ENCODE measurements at regions not wholly inside any gene's neighbourhood (a gene's known extent, or its start where the extent isn't known, plus 50 kb on each side); places are given as distances from the start of the nearest gene placed in this dataset.

DNA sequence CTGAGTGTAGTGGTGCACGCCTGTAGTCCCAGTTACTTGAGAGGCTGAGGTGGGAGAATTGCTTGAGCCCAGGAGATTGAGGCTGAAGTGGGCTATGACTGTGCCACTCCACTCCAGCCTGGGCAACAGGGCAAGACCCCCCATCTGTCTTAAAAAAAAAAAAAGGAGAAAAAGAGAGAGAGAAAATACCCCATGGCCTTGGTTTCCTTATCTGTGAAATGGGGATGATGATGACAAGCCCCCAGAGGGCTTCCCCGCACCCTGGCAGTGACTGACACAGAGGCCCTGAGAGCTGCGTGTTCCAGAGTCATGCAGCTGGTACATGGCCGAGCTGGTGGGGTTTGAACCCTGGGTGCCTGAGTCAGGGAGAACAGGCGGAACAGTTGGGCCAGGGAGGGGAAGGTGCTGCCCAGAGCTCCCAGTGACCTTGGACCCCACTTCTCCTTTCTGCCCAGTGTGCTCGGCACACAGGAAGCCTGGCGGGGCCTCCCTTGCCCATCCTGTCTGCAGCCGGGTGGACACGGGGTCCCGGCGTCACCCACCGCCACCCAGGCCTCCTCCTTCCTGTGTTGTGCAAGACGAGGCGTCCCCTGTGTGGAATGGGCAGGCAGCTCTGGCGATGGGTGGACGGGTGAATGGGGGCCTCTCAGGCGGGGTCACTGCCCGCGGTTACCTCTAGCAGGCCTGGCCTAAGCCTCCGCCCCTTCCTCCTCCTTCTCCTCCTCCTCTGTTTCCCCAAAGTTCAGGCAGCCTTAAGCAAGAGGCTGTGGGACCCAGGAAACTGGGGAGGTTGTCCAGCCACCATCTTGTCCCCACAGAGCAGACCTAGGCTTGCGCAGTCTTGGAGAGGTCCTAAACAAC is 84.2 kb downstream of the CEBPB start:
- H3K4me1 Mint-ChIP-seq (ENCODE audit: low read depth), result peaks cover 6% of the 10 kb centered on the region
- no peak overlapping the region for H3K27ac Mint-ChIP-seq
- no peaks in the 10 kb centered on the region for H3K36me3 Mint-ChIP-seq (ENCODE audit: low read depth)
- no peak overlapping the region for H3K4me3 Mint-ChIP-seq
- no peak for DNase-seq (ENCODE audit: low spot score)
- no peaks in the 10 kb centered on the region for H3K9me3 Mint-ChIP-seq
- peaks cover 10% of the 10 kb centered on the region for H3K27me3 Mint-ChIP-seq (ENCODE audit: low read depth)

DNA sequence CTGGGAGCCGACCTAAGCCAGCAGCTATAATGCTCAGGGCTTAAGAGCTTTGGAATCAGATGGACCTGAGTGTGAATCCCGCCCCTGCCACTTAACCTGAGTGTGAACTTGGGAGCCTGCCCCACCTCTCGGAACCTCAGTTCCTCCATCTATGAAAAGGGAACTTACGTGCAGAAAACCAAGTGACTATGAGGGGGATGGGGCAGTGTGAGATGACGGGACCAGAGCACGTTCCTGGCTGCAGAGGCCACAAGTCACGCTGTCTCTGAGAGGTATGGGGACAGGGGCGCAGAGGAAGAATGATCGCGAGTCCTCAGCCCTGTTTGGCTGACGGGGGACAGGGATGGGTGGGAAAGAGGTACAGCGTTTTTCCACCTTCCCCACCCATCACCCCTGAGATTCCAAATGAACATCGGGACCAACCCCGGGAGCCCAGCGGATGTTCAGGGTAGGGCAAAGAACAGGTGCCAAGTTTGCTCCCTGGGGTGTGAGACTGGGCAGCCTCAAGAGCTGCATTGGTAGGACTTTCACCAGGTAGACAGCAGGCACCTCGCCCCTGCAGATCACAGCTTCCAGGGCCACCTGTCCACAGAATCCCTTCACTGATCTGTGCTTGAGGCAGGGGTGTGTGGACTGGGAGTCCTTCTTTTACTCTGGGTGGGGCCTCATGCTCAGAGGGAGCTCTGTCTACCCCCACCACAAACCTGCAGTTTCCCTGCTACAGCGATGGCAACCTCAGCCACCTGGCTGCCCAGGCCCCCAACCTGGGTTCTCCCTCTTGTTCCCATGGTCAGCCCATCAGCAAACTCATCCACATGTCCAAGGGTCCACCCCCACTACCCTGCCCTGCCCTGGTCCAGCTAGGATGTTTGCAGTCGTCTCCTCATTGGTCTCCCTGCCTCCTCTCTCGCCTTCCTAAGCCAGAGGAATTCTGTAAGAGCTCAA is 85.8 kb downstream of the CEBPB start:
- Mint-ChIP-seq H3K9me3 (no peaks in the 10 kb centered on the region), H3K27me3 (ENCODE audit: low read depth) (peaks cover 2% of the 10 kb centered on the region), H3K4me3 (no peak overlapping the region), H3K27ac (no peak overlapping the region), H3K4me1 (ENCODE audit: low read depth) (peaks cover under 1% of the 10 kb centered on the region), H3K36me3 (ENCODE audit: low read depth) (no peaks in the 10 kb centered on the region)
- DNase-seq (ENCODE audit: low spot score), result no peak

DNA sequence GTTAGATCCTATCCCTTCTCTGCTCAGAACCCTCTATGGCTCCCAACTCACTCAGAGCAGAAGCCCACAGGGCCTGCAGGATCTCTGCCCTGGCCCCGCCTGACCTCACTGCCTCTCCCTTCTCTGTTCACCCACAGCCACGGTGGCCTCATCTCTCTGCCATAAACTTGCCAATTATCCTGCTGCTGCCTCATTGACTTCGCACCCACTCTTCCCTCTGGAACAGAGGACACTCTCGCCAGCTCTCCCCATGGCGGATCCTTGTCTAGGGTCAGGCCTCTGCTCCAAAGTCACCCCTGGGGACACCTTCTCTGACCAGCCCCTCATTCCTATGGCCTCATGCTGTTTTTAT is 86.4 kb downstream of the CEBPB start:
- H3K9me3 Mint-ChIP-seq, result no peaks in the 10 kb centered on the region
- no peak overlapping the region for H3K27ac Mint-ChIP-seq
- no peak overlapping the region for H3K4me3 Mint-ChIP-seq
- no peak for DNase-seq (ENCODE audit: low spot score)
- H3K4me1 Mint-ChIP-seq (ENCODE audit: low read depth), result no peaks in the 10 kb centered on the region
- H3K36me3 Mint-ChIP-seq (ENCODE audit: low read depth), result no peaks in the 10 kb centered on the region
- no peaks in the 10 kb centered on the region for H3K27me3 Mint-ChIP-seq (ENCODE audit: low read depth)

DNA sequence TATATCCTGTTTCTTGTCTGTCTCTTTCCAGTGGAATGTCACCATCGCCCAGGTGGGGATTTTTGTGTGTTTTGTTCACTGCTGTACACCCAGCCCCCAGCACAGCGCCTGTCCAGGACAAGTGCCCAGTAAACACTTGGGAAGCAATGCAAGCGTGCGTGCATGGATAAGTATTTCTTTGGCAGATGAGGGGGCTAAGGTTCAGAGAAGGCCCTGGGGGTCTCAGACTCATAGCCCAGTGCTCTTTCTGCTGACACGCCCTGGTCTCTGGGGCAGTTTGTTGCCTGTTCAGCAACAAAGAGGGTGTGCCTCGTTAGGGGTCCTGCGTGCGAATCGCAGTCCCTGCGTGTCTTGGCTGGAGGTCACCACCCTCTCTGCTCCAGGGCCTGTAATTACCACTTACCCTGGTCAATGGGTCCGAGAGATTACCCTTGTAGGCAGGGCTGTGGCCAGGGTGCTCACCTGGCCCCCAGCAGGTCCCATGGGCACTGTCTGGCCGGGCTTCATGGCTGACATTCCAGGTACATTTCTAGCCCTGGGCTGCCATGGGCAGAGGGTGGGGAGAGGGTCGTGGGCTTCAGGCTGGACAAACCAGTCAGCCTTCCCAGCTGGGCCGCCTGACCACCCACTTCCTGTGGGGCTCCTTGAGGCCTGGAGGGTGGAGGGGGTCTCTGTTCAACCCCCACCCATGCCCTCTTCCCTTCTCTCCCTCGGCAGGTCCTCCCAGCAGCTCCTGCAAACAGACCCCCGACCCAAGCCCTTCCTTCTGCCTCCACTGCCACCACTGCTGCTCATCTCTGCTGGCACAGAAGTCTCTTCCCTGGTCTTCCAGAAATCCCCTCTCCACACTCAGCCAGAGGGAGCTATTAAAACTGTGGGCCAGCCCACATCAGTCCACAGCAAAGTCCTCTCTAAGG is 87.1 kb downstream of the CEBPB start:
- Mint-ChIP-seq H3K4me1 (ENCODE audit: low read depth) (no peaks in the 10 kb centered on the region), H3K9me3 (no peaks in the 10 kb centered on the region), H3K36me3 (ENCODE audit: low read depth) (no peaks in the 10 kb centered on the region), H3K27me3 (ENCODE audit: low read depth) (no peaks in the 10 kb centered on the region), H3K27ac (no peak overlapping the region), H3K4me3 (no peak overlapping the region)
- DNase-seq (ENCODE audit: low spot score), result no peak

DNA sequence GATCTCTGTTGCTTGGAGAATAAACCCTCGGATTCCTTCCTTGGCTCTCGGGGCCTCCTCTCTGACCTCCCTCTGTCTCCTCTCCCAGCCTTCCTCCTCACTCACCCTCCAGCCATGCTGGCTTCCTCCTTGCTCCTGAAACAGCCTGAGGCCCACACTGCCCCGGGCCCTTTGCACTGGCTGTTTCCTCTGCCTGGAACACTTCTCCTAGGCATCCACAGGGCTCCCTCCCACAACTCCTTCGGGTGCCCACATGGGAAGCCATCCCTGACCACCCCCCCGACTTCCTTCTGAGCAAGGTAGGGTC is 87.7 kb downstream of the CEBPB start:
- no peaks in the 10 kb centered on the region for H3K9me3 Mint-ChIP-seq
- H3K27me3 Mint-ChIP-seq (ENCODE audit: low read depth), result no peaks in the 10 kb centered on the region
- peaks cover 3% of the 10 kb centered on the region for H3K4me1 Mint-ChIP-seq (ENCODE audit: low read depth)
- no peak overlapping the region for H3K27ac Mint-ChIP-seq
- H3K36me3 Mint-ChIP-seq (ENCODE audit: low read depth), result no peaks in the 10 kb centered on the region
- no peak overlapping the region for H3K4me3 Mint-ChIP-seq
- DNase-seq (ENCODE audit: low spot score), result no peak

DNA sequence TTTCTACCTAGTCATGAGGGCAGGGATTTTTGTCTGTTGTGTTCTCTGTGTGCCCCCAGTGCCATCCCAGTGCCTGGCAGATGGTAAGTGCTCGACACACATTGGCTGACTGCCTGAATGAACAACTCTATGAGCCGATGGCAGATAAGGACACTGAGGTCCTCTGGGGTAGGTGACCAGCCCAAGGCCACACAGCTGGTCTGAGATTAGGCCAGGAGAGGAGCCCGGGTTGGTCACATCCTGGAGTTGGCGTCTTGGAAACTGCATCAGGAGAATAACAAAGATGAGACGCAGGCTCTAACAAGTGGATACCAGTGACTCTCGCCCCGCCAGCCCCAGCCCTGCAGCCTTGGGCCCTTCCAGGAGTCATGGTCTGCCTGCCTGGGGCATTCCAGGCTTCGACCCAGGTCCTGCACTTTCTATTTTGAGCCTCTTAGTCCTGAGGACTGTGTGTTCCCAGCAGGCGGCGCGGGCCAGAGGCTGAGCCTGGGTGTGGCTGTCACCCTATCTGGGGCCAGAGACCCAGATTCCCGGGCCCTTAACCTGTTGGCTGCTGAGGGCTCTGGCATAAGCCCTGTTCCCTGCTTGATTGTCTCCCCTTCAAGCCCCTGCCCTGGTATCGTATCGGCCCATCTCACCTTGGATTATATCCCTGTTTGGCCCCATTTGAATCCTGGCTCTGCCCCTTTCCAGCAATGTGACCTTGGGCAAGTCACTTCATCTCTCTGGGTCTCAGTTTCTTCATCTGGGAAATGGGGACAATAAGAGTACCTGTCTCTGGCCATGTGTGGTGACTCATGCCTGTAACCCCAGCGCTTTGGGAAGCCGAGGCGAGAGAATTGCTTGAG is 88.3 kb downstream of the CEBPB start:
- Mint-ChIP-seq H3K9me3 (no peaks in the 10 kb centered on the region), H3K27ac (no peak overlapping the region), H3K36me3 (ENCODE audit: low read depth) (no peaks in the 10 kb centered on the region), H3K4me3 (no peak overlapping the region), H3K27me3 (ENCODE audit: low read depth) (no peaks in the 10 kb centered on the region), H3K4me1 (ENCODE audit: low read depth) (peaks cover 4% of the 10 kb centered on the region)
- no peak for DNase-seq (ENCODE audit: low spot score)

DNA sequence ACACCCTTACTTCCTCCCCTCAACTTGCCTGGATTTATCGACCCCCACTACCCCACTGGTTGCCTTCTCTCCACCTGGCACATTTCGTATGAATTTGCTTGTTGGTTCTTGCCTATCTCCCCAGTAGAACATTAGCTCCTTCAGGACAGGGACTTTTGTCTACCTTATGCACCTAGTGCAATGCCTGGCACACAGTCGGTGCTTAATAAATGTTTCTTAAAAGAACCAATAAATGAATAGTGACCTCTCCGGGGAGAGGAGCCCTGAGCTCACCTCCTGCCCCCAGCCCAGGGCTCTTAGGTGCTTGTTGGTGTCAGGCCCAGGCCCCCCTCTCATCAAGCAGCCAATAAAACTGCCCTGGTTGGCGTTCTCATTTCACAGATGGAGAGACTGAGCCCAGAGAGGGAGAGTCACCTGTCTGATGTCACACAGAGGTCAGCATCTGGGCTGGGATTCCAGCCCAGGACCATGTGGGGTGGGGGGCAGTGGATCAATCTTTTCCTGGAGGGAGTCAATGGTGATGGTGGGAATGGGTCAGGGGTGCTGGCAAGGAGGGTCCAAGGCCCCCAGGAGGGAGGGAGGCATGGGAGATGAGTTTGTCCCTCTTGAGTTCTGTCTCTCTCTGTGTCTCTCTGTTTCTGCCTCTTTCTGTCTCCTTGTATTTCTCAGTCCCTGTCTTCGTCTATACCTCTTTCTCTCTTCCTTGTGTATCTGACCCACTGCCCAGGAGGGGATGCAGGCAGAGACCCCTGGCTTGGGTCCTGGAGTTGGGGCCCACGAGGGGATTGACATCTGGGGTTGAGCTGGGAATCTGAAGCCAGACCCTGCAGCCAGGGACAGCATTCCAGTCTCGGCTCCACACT is 89.6 kb downstream of the CEBPB start:
- Mint-ChIP-seq H3K27ac (no peak overlapping the region), H3K27me3 (ENCODE audit: low read depth) (no peaks in the 10 kb centered on the region), H3K9me3 (no peaks in the 10 kb centered on the region), H3K4me3 (no peak overlapping the region), H3K36me3 (ENCODE audit: low read depth) (no peaks in the 10 kb centered on the region), H3K4me1 (ENCODE audit: low read depth) (peaks cover 13% of the 10 kb centered on the region)
- no peak for DNase-seq (ENCODE audit: low spot score)

DNA sequence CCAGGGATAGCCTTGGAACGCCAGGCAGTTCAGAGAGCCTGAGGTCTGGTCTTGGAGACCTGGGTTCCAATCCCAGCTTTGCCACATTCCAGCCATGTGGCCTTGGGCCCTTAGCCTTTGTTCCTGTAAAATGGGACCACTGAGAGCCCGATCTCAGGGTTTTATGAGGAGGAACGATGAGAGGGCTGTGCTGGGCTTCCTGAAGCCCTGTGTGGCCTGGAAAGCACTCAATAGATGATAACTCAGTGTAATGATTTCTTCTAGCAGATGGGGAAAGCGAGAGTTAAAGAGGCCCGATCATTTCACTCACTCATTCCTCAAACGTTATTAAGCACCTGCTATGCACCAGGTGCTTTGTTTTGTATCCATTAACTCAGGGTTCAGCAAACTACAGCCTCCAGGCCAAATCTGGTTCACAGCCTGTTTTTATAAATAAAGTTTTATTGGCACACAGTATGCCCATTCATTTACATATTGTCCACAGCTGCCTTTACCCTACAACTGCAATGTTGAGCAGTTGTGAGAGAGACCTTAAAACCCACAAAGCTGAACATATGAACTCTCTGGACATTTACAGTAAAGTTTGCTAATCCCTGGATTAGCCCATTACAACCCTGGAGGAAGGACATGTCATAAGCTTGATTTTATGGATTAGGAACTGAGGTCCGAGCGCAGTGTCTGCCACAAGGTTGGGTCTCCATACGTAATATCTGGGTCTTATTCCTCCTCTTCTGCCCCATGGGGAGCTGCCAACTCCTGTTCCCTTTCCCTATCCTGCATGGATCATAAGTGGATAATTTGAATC is 90.4 kb downstream of the CEBPB start:
- H3K9me3 Mint-ChIP-seq, result no peaks in the 10 kb centered on the region
- H3K27ac Mint-ChIP-seq, result no peak overlapping the region
- no peaks in the 10 kb centered on the region for H3K27me3 Mint-ChIP-seq (ENCODE audit: low read depth)
- DNase-seq (ENCODE audit: low spot score), result no peak
- H3K4me1 Mint-ChIP-seq (ENCODE audit: low read depth), result peaks cover 18% of the 10 kb centered on the region
- no peak overlapping the region for H3K4me3 Mint-ChIP-seq
- H3K36me3 Mint-ChIP-seq (ENCODE audit: low read depth), result no peaks in the 10 kb centered on the region

DNA sequence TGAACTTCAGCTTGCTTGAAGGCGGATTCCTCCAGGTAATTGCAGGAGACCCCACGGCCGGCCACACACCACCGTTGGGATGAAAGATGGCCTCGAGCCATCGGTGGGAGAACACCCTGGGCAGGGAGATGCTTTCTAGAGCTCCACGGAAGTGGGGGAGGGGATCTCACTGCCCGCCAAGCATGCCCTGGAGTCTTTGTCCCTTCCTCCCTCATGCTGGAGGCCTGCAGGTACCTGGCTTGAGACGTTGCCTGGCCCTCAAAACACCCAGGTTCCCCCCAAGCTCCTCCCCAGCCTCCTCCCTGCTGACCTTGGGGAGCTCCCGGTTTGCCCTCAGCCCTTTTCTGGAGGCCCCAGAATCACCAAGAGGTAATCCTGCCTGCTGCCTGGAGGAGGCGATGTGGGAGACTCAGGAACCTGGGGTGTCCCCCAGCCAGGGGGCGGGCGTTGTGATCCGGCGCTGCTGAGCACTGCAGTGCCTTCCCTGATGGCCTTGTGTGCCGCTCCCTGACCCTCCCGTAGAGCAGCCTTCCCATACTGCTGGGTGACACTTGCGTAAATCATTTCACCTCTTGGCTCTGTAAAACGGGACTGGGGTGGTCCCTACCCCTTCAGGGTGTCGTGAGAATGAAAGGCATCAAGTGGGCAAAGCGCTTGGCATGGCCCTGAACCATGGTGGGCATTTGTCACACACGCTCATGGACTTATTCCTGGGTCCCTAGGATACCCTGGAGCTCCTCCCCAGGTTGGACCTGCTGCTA is 91.4 kb downstream of the CEBPB start:
- Mint-ChIP-seq H3K27me3 (ENCODE audit: low read depth) (no peaks in the 10 kb centered on the region), H3K9me3 (no peaks in the 10 kb centered on the region), H3K36me3 (ENCODE audit: low read depth) (no peaks in the 10 kb centered on the region), H3K4me3 (no peak overlapping the region), H3K4me1 (ENCODE audit: low read depth) (peaks cover 22% of the 10 kb centered on the region), H3K27ac (no peak overlapping the region)
- DNase-seq (ENCODE audit: low spot score), result no peak

DNA sequence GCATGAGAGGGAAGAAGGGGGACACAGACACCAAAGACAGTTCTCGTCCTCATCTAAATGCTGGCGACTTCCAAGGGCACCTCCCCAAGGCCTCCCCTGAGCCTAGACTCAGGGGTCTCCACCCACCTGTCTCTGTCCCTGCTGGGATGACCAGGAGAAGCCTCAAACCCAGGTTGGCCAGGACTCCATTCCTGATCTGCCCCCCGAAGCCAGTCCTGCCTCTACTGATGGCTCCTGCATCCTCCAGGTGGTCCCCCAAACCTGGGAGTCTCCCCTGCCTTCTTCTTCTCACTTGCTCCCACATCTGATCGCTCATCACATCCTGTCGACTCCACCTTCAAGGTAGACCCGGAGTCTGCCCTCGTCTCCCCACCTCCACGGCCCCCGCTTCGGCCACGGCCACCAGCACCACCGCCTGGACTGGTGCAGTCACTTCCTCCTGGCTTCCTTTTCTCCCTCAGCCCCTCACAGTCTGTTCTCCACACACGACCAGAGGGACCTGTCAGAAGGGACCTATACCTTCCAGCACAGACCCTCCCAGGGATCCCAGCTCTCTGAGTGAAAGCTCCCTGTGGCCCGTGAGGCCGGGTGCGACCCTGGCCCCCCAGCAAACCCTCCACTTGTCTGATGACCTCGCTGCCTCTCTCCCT is 92.1 kb downstream of the CEBPB start:
- H3K36me3 Mint-ChIP-seq (ENCODE audit: low read depth), result no peaks in the 10 kb centered on the region
- H3K4me1 Mint-ChIP-seq (ENCODE audit: low read depth), result peaks cover 22% of the 10 kb centered on the region
- H3K9me3 Mint-ChIP-seq, result no peaks in the 10 kb centered on the region
- no peak overlapping the region for H3K4me3 Mint-ChIP-seq
- DNase-seq (ENCODE audit: low spot score), result no peak
- peak overlapping the region; percentile 72 for H3K27ac Mint-ChIP-seq
- H3K27me3 Mint-ChIP-seq (ENCODE audit: low read depth), result no peaks in the 10 kb centered on the region

DNA sequence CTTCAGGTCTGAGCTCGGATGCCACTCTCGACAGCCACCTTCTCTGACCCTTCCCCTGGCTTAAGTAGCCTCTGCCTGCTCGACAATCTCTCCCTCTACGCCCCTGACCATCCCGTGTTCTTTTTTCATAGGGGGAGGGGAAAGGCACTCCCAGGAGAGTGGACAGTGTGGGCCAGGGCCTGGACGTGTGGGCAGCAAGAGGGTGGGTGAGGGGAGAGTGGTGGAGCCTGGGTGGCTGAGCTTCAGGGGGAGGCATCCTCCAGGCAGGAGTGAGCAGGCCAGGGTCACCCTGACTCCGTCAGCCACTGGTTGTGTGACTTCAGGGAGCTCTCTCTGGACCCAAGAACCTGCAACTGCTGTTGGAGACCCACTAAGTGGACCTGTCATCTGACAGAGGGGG is 92.7 kb downstream of the CEBPB start:
- H3K27ac Mint-ChIP-seq, result no peak overlapping the region
- H3K4me1 Mint-ChIP-seq (ENCODE audit: low read depth), result peaks cover 22% of the 10 kb centered on the region
- H3K27me3 Mint-ChIP-seq (ENCODE audit: low read depth), result no peaks in the 10 kb centered on the region
- no peak for DNase-seq (ENCODE audit: low spot score)
- H3K4me3 Mint-ChIP-seq, result no peak overlapping the region
- no peaks in the 10 kb centered on the region for H3K9me3 Mint-ChIP-seq
- no peaks in the 10 kb centered on the region for H3K36me3 Mint-ChIP-seq (ENCODE audit: low read depth)
